ENCODE measurements at regions not wholly inside any gene's neighbourhood (a gene's known extent, or its start where the extent isn't known, plus 50 kb on each side); places are given as distances from the start of the nearest gene placed in this dataset.

- no peaks in the 10 kb centered on the region for H3K36me3 ChIP-seq (ENCODE audit: low read depth, low read length)
- H3K4me1 ChIP-seq (ENCODE audit: insufficient read depth, low read length): no peaks in the 10 kb centered on the region
- intact Hi-C loops (cut with micrococcal nuclease): no loop called here
- DNase-seq: no peak
- ChIA-PET POLR2A (ENCODE audit: unreplicated experiment) (no interaction called here), CTCF (no interaction called here)
- H3K4me3 ChIP-seq (ENCODE audit: low read length): no peak overlapping the region
- H3K9me2 ChIP-seq (replicated peaks; ENCODE audit: low read length): no peaks in the 10 kb centered on the region
- ATAC-seq: no peak
- no peaks in the 10 kb centered on the region for H3F3A ChIP-seq (ENCODE audit: low read length, unreplicated experiment)
- no peak for TF ChIP-seq EZH2phosphoT487 (IDR thresholded peaks at IDR 0.05; ENCODE audit: borderline replicate concordance, low read length)
- no peak for TF ChIP-seq EZH2 (IDR thresholded peaks at IDR 0.05; ENCODE audit: low read length, unreplicated experiment)
- no peak for TF ChIP-seq CTCF (conservative IDR thresholded peaks at IDR 0.05; ENCODE audit: low read depth, low read length)
- BruUV-seq (replicated peaks): no TSS peak
- no peaks in the 10 kb centered on the region for H3K79me2 ChIP-seq (ENCODE audit: low read length)
- no peak overlapping the region for H3K9ac ChIP-seq (ENCODE audit: low read length)
- no peak overlapping the region for H2AFZ ChIP-seq (ENCODE audit: low read length)
- no peaks in the 10 kb centered on the region for H3K9me3 ChIP-seq (ENCODE audit: low read length)
- no peaks in the 10 kb centered on the region for H3K27me3 ChIP-seq (ENCODE audit: low read length)
- no peaks in the 10 kb centered on the region for H4K20me1 ChIP-seq (ENCODE audit: low read length)
- H3K4me2 ChIP-seq (ENCODE audit: low read length): no peak overlapping the region
- no peak overlapping the region for H3K27ac ChIP-seq (ENCODE audit: low read length)
Measured at GRCh38 chr9:110041452-110041851, 166.5 kb downstream of the C9orf152 start.

- ChIA-PET POLR2A (ENCODE audit: unreplicated experiment) (no interaction called here), CTCF (no interaction called here)
- no peak for ATAC-seq
- H3K27ac ChIP-seq (ENCODE audit: low read length): no peak overlapping the region
- intact Hi-C loops (cut with micrococcal nuclease): no loop called here
- no peak for DNase-seq
- peaks cover 38% of the 10 kb centered on the region for H3K79me2 ChIP-seq (ENCODE audit: low read length)
- no peak overlapping the region for H3K9ac ChIP-seq (ENCODE audit: low read length)
- H4K20me1 ChIP-seq (ENCODE audit: low read length): peaks cover 18% of the 10 kb centered on the region; the same call in 1 of the 2 replicates
- no TSS peak for BruUV-seq (replicated peaks)
- no peak overlapping the region for H3K4me2 ChIP-seq (ENCODE audit: low read length)
- no peak for TF ChIP-seq EZH2 (IDR thresholded peaks at IDR 0.05; ENCODE audit: low read length, unreplicated experiment)
- no peak for TF ChIP-seq EZH2phosphoT487 (IDR thresholded peaks at IDR 0.05; ENCODE audit: borderline replicate concordance, low read length)
- no peak for TF ChIP-seq CTCF (conservative IDR thresholded peaks at IDR 0.05; ENCODE audit: low read depth, low read length)
- H3F3A ChIP-seq (ENCODE audit: low read length, unreplicated experiment): no peaks in the 10 kb centered on the region
- peaks cover 14% of the 10 kb centered on the region for H3K4me1 ChIP-seq (ENCODE audit: insufficient read depth, low read length)
- no peaks in the 10 kb centered on the region for H3K27me3 ChIP-seq (ENCODE audit: low read length)
- no peak overlapping the region for H3K4me3 ChIP-seq (ENCODE audit: low read length)
- H3K36me3 ChIP-seq (ENCODE audit: low read depth, low read length): no peaks in the 10 kb centered on the region
- H3K9me3 ChIP-seq (ENCODE audit: low read length): no peaks in the 10 kb centered on the region
- no peak overlapping the region for H2AFZ ChIP-seq (ENCODE audit: low read length)
- no peaks in the 10 kb centered on the region for H3K9me2 ChIP-seq (replicated peaks; ENCODE audit: low read length)
Measured at GRCh38 chr9:110047232-110047954, 160.6 kb downstream of the C9orf152 start.

GRCh38 chr9:110047955-110048402 lies 160.0 kb downstream of the C9orf152 start:
- Histone ChIP-seq H3K4me3 (ENCODE audit: low read length) (peak overlapping the region; percentile 99; the same call in 1 of the 2 replicates), H3K4me1 (ENCODE audit: insufficient read depth, low read length) (peaks cover 14% of the 10 kb centered on the region), H3K9me2 (replicated peaks; ENCODE audit: low read length) (no peaks in the 10 kb centered on the region), H3K9me3 (ENCODE audit: low read length) (no peaks in the 10 kb centered on the region), H3K4me2 (ENCODE audit: low read length) (peak overlapping the region; percentile 89), H3K27me3 (ENCODE audit: low read length) (no peaks in the 10 kb centered on the region), H3F3A (ENCODE audit: low read length, unreplicated experiment) (no peaks in the 10 kb centered on the region), H3K36me3 (ENCODE audit: low read depth, low read length) (no peaks in the 10 kb centered on the region), H4K20me1 (ENCODE audit: low read length) (peaks cover 23% of the 10 kb centered on the region; the same call in 1 of the 2 replicates), H3K9ac (ENCODE audit: low read length) (no peak overlapping the region), H2AFZ (ENCODE audit: low read length) (peak overlapping the region; percentile 57; the same call in 1 of the 2 replicates), H3K79me2 (ENCODE audit: low read length) (peaks cover 43% of the 10 kb centered on the region), H3K27ac (ENCODE audit: low read length) (no peak overlapping the region)
- TF ChIP-seq EZH2 (IDR thresholded peaks at IDR 0.05; ENCODE audit: low read length, unreplicated experiment) (no peak), CTCF (conservative IDR thresholded peaks at IDR 0.05; ENCODE audit: low read depth, low read length) (no peak), EZH2phosphoT487 (IDR thresholded peaks at IDR 0.05; ENCODE audit: borderline replicate concordance, low read length) (no peak)
- ChIA-PET CTCF (no interaction called here), POLR2A (ENCODE audit: unreplicated experiment) (no interaction called here)
- BruUV-seq (replicated peaks): no TSS peak
- DNase-seq: no peak
- no peak for ATAC-seq
- intact Hi-C loops (cut with micrococcal nuclease): loop anchor here (2.0 kb wide), 1 partner anchor 67 kb away; no protein-coding TSS in a partner anchor

Data from PC-3 (cell line).